ENCODE measurements at regions not wholly inside any gene's neighbourhood (a gene's known extent, or its start where the extent isn't known, plus 50 kb on each side); places are given as distances from the start of the nearest gene placed in this dataset.
"Not testable (repeated sequence)": the region's sequence is repeated elsewhere in the genome, so short reads cannot be mapped to it uniquely, and the experiment has no call there.

DNA sequence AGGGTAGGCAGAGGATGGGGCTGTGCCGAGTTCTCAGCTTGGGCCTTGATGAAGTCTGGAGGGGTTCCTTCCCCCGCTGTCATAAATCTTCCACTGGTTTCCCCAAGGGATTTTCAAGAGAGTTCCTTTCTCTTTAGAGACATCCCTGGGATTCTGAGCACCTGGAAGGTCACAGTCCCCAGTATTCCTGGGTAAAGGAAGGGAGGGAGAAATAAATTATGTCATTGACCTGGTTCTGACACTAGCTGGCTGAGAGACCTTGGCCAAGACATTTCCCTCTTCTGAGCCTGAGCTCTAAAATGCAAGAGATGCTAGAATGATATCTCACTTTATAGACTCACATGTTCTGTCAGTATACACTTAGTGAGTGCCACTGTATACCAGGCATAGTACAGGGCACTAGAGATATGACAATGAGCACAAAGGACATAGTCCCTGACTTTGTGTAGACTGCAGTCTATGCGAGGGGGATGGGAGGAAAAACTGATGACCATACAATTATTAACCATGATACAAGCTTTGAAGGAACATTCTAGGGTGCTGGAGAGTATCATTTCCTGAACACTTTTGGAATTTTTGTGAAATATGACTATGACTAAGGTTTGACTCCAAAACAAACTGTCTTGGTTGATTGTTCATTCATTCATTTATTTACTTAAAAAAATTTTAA lies 165.8 kb upstream of the JUN start:
- no peak for DNase-seq (ENCODE audit: low read depth)
- no peak for TF ChIP-seq CTCF (IDR thresholded peaks at IDR 0.05; ENCODE audit: insufficient read depth, low read depth, low read length, missing control alignments)
- no peak overlapping the region for H3K4me3 ChIP-seq (ENCODE audit: low read length)

GRCh38 chr1:58950897-58951296 lies 167.1 kb upstream of the JUN start:
- H3K4me3 ChIP-seq (ENCODE audit: low read length) = no peak overlapping the region
- DNase-seq (ENCODE audit: low read depth) = no peak
- no peak for TF ChIP-seq CTCF (IDR thresholded peaks at IDR 0.05; ENCODE audit: insufficient read depth, low read depth, low read length, missing control alignments)

DNA sequence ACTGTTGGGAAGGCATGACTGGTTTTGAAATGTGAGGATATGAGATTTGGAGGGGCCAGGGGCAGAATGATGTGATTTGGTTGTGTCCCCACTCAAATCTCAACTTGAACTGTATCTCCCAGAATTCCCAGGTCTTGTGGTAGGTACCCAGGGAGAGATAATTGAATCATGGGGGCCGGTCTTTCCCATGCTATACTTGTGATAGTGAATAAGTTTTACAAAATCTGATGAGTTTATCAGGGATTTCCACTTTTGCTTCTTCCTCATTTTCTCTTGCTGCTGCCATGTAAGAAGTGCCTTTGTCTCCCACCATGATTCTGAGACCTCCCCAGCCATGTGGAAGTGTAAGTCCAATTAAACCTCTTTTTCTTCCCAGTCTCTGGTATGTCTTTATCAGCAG lies 170.1 kb upstream of the JUN start:
- DNase-seq (ENCODE audit: low read depth); H3K4me3 ChIP-seq (ENCODE audit: low read length): not testable (repeated sequence)

GRCh38 chr1:58963287-58963686 lies 179.4 kb upstream of the JUN start:
- not testable (repeated sequence) for H3K4me3 ChIP-seq (ENCODE audit: low read length); DNase-seq (ENCODE audit: low read depth)

DNA sequence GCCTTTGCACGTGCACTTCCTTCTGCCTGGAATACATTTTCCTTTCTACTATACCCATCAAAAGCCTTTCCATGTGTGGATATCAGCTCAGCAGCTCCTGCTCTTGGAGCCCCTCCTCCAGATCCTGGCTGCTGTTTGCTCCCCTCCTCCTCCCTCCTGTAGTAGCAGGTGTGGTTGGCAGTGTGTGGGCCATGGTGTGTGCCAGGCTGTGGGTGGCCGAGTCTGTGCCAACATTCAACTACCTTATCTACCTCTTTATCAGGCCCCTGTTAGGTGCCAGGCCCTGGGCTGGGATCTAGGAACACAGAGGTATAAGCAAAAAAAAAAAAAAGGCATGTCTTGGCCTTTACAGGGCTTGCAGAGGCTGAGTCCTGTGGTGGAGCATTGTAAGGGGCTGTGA lies 180.6 kb upstream of the JUN start:
- H3K4me3 ChIP-seq (ENCODE audit: low read length) = no peak overlapping the region
- DNase-seq (ENCODE audit: low read depth) = no peak
- no peak for TF ChIP-seq CTCF (IDR thresholded peaks at IDR 0.05; ENCODE audit: insufficient read depth, low read depth, low read length, missing control alignments)

DNA sequence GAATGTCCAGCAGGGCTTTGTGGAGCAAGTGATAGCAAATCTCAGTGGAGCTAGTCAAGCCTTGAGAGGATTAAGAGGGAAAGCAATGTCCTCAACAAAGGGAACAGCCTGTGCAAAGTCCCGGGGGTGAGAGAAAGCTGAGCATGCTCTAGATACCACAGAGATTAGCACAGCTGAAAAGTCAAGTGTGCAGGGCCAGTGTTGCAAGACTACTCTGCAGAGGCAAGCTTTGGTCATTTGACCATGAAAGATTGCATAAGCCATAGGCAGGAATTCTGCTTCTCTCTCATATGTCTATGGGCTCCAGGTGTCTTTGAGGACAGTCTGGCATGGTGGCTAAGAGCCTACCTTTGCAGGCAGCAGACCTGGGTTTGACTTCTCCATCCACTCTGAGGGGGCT lies 181.0 kb upstream of the JUN start:
- TF ChIP-seq CTCF (IDR thresholded peaks at IDR 0.05; ENCODE audit: insufficient read depth, low read depth, low read length, missing control alignments) = no peak

GRCh38 chr1:58966103-58966916 lies 182.5 kb upstream of the JUN start:
- no peak overlapping the region for H3K4me3 ChIP-seq (ENCODE audit: low read length)
- TF ChIP-seq CTCF (IDR thresholded peaks at IDR 0.05; ENCODE audit: insufficient read depth, low read depth, low read length, missing control alignments) = no peak
- DNase-seq (ENCODE audit: low read depth) = no peak

More for the DNA sequence above, 181.0 kb upstream of the JUN start:
- DNase-seq (ENCODE audit: low read depth) = peak; percentile 50
- H3K4me3 ChIP-seq (ENCODE audit: low read length) = no peak overlapping the region
